ENCODE measurements at regions not wholly inside any gene's neighbourhood (a gene's known extent, or its start where the extent isn't known, plus 50 kb on each side); places are given as distances from the start of the nearest gene placed in this dataset.

DNA sequence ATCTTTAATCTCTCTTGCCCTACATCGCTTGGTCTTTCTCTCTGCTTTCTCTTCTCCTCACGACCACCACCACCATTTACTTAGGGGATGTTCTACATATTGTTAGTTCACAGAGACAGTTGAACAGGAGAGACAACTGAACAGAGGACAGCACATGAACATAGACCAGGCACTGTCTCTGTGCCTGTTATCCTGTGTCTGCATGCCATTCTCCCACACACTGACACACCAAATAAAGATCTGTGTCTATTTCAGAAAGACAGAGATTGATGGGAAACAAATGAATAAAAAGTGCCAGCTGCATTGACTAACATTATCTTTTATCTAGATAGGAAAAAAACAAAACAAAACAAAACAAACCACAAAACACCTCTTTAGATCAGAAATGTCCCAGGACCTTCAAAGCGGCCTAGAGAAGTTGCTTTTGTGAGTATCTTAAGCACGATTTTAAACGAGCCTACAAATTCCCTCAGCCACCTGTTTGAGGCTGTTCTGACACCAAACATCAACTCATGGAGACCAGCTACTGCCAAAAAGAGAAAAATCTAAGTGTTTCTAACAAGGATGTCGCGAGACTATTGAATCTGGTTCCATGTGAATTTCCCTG, 77.6 kb upstream of the PARP11 start:
- no peak for DNase-seq

DNA sequence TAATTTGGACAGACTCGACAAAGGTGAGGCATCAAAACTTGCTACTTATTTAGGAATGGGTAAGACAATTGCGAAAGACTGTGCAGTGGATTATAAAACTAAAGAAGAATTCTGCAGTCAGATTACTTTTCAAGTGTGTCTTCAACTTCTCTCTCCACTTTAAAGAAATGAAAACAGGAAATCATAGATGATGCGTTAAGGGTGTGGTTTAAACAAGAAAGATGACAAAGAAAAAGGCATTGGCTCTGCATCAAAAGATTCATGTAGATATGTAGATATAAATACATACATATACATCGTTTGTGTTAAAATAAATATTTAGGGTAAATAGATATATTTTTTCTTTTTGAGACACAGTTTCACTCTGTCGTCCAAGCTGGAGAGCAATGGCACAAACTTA, 74.6 kb upstream of the PARP11 start:
- DNase-seq = no peak

DNA sequence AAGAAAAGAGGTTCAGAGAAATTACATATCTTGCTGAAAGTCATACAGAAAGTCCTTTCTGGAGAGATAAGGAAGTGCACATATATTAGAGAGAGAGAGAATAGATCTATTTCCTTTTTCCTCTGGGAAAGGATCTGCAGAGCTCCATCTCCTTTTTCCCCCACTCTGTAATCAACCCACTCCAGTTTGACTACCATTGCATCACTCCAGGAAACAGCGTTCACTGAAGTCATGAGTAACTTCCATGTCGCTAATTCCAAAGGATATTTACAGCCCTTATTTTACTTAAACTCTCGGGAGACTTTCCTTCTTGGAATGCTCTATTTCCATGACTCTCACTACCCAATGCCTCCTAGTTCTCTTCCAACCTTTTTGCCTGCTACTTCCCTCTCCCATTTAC, 72.5 kb upstream of the PARP11 start:
- DNase-seq = no peak

DNA sequence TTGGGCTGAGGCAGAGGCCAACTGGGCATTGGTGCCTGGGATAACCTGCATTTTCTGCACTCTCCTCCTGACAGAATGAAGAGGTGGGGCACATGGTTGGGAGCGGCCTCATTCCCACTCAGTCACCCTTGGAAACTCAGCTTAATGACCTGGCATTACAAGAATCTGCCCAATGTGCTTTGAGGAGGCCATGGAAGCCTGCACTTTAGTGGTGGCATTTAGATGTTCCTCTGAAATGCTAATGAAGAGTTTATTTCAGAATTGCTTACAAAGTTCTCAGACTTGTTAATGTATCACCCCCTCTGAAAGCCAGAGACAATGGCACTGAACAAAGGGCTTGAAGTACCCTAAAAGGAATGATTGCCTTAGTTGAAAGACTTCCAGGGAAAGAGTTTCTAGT, 71.4 kb upstream of the PARP11 start:
- no peak for DNase-seq

DNA sequence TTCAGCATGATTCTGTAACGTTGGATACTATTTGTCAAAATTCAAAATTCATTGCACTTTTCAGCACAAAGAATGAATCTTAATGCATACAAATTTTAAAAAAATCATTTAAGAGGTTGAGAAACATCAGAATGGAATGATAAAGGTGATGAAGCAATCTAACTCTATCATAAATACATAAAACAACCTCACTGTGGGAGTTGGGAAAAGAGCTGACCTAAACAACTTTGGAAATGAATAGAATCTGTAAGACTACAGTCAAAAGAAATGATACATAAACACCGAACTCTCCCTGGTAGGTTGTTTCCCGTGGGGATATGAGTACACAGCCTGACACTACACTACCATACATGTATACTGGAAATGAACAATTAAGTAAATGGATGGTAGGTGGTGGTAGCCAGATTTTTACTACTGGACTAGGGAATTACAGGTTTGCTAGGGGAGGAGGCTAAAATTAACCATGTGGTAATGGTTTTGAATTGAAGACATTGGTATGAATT, 64.9 kb upstream of the PARP11 start:
- DNase-seq = no peak

DNA sequence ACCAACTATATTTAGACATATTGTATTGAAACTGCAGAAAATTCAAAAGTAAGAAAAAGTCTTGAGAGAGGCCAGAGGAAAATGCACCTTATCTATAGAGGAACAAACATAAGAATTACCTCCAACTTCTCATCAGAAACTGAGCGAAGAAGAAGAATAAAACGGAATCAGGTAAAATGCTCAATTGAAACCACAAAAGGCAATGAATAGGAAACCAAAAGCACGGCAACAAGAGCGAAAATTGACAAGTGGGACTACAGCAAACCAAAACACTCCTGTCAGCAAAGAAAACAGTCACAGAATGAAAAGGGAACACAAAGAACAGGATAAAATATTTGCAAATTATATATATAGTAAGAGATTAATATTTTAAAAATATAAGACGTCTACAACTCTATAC, 61.9 kb upstream of the PARP11 start:
- no peak for DNase-seq

DNA sequence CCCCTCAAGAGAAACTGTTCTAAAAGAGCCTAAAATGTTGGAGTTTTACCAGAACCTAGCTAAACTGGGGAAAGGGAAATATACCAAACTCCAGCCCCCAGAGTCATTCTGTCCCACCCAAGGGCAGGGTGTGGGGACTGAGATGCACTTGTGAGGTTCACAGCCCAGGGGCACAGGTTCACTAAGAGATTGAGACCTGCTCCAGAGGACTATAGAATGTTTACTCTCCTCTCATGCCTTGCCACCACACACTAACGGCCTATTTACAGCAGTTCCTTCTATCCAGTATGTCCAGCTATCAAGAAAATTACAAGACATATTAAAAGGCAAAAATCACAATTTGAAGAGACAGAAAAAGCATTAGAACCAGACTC, 60.6 kb upstream of the PARP11 start:
- DNase-seq = no peak

DNA sequence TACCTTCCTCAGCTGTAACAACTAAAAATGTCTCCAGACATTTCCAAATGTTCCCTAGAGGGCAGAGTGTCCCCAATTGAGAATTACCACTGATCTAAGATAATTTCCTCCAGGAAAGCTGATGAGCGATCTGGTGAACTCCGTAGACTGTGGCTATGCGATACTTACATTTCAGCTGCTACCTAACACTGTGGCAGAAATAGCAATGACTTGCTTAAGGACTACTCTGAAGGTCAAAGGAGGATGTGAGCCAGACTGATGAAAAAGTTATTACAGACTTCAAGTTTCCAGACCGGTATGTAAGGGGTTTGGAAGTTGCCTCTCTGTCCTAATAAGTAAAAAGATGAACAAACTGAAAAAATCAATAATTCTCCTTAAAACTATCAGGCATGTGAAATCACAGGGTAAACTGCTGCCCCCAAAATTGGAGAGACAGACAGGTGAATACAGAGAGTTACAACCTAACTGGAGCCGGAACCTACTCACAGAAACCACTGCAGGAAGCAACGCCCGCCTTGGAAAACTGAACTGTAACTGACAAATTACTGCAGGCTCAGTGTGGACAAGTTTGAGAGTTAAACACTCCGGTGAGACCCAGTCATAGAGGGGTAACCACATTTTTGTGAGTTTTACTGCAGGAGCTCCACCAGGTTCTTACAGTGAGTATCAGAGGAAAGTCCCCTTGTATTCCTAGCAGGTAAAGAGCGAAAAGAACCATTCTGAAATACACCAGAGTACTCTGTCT, 60.0 kb upstream of the PARP11 start:
- DNase-seq = no peak

DNA sequence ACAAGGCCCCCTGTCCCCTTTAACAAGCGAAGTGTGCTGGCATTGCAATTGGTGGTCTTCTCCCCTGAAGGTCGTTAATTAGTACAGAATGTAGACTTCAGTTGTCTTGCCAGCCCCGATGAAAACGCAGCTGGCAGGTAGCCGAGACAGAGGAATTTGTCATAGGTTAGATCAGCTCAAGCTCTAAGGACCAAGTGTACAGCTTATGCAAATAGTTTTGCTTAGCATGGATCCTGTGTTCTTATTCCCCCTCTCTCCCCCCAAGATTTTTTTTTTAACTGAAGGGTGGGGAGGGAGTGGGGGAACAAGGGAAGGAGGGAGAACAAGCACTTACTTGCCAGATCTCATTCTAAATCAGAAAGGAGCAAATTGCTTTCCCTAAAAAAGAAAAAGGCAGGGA, 58.6 kb upstream of the PARP11 start:
- DNase-seq = no peak

DNA sequence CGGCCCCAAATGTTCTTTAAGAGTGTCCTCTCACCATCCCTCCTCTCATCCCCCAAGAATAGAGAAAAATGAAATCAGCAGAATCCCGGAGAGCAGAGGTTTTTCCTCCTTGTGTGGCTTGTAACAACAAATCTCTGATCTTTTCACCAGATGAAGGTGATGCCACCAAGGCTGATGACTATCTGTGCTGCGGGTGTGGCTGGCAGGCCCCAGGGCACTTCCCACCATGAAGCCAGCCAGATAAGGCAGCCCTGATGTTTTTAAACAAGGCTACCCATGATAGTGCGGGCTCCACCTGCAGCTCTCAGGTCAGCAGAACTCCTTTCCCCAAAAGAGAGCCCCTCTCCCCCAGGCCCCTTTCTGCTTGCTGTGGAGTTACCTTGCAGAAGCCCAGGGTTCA, 58.0 kb upstream of the PARP11 start:
- DNase-seq = no peak

DNA sequence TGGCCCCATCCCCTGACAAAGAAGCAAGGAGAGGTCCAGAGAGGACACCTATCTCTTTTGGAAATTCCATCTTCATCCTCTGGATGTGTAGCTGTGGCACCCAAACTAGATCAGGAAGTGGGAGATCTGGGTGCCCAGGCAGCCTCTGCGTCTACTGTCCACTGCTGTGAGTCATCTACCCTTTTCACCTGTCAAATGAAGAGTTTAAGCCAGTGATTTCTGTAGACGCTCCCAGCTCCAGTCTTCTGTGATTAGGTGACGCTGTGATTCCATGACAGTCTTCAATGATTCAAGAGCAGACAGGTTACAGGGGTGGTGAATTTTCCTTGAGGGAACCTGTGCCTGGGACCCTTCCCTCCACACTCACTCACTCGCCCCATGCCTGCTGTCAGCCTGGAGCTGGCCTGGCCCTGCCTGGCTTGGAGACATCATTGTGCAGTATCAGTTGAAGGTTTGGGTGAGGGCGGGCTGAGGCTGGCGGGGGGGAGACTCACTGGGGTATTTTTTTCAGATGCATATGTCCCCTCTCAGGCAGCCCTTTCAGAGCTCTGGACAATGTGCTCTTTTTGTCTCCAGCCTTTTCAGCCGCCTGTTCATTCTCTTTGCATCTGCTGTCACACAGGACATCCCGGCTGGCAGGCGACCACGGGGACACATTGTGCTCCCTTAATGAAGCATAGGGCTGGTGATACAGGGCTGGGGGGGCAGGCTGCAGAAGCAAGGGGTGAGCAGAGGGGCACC, 56.8 kb upstream of the PARP11 start:
- DNase-seq = no peak

DNA sequence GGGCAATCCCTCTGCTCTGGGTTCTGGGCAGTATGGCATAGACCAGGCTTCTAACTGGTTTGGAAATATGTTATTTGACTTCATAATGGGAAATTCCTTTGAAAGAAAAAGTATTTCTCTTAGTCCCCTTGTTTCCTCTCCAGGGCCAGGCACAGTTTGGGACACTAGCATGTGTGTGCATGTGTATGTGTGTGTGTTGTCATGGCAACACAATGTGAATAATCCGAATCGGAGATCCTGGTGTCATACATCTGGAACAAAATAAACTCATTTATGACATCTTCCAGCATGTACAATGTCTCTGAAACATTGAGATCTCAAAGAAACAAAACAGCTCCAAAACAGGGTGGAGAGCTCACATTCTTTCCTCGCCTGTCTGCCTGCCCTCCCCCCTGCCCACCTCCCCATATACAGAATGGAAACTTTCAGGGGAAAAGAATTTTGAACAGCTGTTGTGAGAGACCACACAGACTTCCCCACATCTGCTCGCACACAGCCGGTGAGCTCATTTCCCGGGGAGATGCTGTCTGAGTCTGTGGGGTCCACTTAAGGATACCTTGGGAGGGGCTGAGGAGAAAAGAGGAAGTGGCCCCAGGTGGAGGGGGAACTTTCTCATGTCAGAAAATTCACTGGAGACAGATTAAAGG, 55.5 kb upstream of the PARP11 start:
- no peak for DNase-seq

DNA sequence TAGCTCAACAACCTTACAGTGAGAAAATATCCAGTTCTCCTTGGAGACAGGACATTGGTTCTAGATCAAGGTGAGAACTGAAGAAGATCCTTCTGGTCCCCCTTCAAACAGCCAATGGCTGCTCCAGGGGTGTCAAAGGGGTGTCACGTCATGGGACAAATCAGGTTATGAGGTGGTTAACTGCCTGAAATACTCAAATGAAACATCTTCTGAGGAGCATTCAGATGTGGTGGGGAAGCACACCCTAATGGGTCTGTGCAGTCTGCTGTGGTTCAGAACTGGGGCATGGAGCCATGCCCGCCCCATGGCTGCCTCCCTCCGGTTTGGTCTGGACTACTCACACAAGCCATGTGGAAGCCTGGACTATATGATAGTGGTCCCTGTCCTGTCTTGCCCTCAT, 52.4 kb upstream of the PARP11 start:
- no peak for DNase-seq

DNA sequence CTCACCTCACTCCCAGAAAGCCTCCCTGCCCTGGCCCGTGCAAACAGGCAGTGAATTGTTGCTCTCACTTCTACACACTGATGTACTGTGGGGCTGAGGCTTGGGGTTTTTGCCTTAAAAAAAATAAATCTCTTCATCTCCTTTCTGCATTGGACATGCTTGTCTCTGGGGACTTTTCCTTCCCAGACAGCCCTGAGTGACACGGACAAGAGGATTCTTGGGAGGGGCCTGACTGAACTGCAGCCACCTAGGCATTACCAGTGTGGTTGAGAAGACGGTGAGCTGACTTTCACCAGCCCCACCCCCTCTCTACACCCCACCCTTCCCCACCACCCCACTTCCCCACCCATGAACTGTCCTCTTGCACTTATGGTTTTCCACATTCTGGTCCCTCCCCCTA, 51.6 kb upstream of the PARP11 start:
- no peak for DNase-seq

DNA sequence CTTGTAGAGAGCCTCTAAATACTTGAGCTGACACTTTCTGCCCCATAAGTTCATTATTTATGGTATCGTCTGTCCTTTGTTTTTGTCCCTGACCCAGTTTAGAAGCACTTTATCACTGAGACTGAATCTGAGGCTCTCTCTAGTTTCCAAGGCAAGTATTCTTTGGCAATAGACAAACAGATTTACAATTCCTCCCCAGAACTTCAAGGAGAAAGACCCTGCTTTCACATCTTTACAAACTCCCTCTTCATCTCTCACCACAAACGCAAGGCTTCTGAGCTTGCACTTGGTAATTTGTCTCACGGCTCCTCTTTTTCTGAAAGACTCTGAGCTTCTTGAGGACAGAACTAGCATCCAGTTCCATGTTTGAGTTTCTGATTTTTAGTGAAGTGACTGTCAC, 49.8 kb upstream of the PARP11 start:
- DNase-seq = no peak

Data from T1000 (cell line).